RWPE2 (cell line): ENCODE measurements at regions not wholly inside any gene's neighbourhood (a gene's known extent, or its start where the extent isn't known, plus 50 kb on each side); places are given as distances from the start of the nearest gene placed in this dataset.

Experiments used
- ATAC-seq: fragments of 200-7000 bp; cut with Tn5 transposase; 3 replicates; pipeline ENCODE4 v1.9.1; 2021; ENCODE audit warnings: low read depth
- DNase-seq: peaks from one replicate; pipeline ENCODE4 v3.0.0-alpha.2; 2020; ENCODE audit warnings: low spot score
- H3K27ac ChIP-seq: fragments of 450-650 bp; 2 replicates; pipeline ENCODE4 v1.5.1; 2017; ENCODE audit warnings: mild to moderate bottlenecking; ENCODE audit not compliant: poor library complexity, severe bottlenecking
- H3K27me3 ChIP-seq: fragments of 250-450 bp; sonication (Bioruptor Pico); 2 replicates; pipeline ENCODE4 v1.5.1; 2021; ENCODE audit warnings: mild to moderate bottlenecking, moderate library complexity; ENCODE audit not compliant: insufficient read depth, poor library complexity, severe bottlenecking
- H3K36me3 ChIP-seq: fragments of 250-450 bp; sonication (Bioruptor Pico); 2 replicates; pipeline ENCODE4 v1.5.1; 2020; ENCODE audit warnings: low read depth, mild to moderate bottlenecking, moderate library complexity
- H3K4me1 ChIP-seq: fragments of 250-450 bp; sonication (Bioruptor Pico); 2 replicates; pipeline ENCODE4 v1.5.1; 2021; ENCODE audit warnings: mild to moderate bottlenecking, moderate library complexity; ENCODE audit not compliant: insufficient read depth, poor library complexity, severe bottlenecking
- H3K4me3 ChIP-seq: fragments of 250-450 bp; sonication (Bioruptor Pico); 2 replicates; pipeline ENCODE4 v1.5.1; 2021; ENCODE audit warnings: mild to moderate bottlenecking, moderate library complexity; ENCODE audit not compliant: severe bottlenecking
- H3K9me3 ChIP-seq: fragments of 250-450 bp; sonication (Bioruptor Pico); 2 replicates; pipeline ENCODE4 v1.5.1; 2021; ENCODE audit warnings: mild to moderate bottlenecking, moderate library complexity; ENCODE audit not compliant: severe bottlenecking
- CTCF ChIP-seq: fragments of 450-650 bp; IDR thresholded peaks from one replicate; pipeline ENCODE4 v1.5.1; 2017; ENCODE audit warnings: mild to moderate bottlenecking, moderate library complexity; ENCODE audit not compliant: poor library complexity, severe bottlenecking

GRCh38 chr2:126029316-126029715 lies 626.6 kb upstream of the GYPC start:
- H3K9me3 ChIP-seq: no peaks in the 10 kb centered on the region
- H3K27ac ChIP-seq: no peak overlapping the region
- H3K27me3 ChIP-seq: no peaks in the 10 kb centered on the region
- no peaks in the 10 kb centered on the region for H3K4me1 ChIP-seq
- H3K4me3 ChIP-seq: no peak overlapping the region
- H3K36me3 ChIP-seq: no peaks in the 10 kb centered on the region
- DNase-seq: no peak
- TF ChIP-seq CTCF: no peak
- ATAC-seq: no peak

GRCh38 chr2:126038861-126039260 lies 617.1 kb upstream of the GYPC start:
- Histone ChIP-seq H3K36me3 (no peaks in the 10 kb centered on the region), H3K9me3 (no peaks in the 10 kb centered on the region), H3K4me1 (no peaks in the 10 kb centered on the region), H3K27ac (no peak overlapping the region), H3K4me3 (no peak overlapping the region), H3K27me3 (no peaks in the 10 kb centered on the region)
- DNase-seq (no peak), ATAC-seq (no peak)
- TF ChIP-seq CTCF: no peak

GRCh38 chr2:126041391-126042047 lies 614.4 kb upstream of the GYPC start:
- TF ChIP-seq CTCF: no peak
- no peaks in the 10 kb centered on the region for H3K36me3 ChIP-seq
- H3K9me3 ChIP-seq: no peaks in the 10 kb centered on the region
- no peak overlapping the region for H3K4me3 ChIP-seq
- H3K4me1 ChIP-seq: no peaks in the 10 kb centered on the region
- H3K27ac ChIP-seq: no peak overlapping the region
- DNase-seq (no peak), ATAC-seq (no peak)
- no peaks in the 10 kb centered on the region for H3K27me3 ChIP-seq

GRCh38 chr2:126042089-126042488 lies 613.9 kb upstream of the GYPC start:
- Histone ChIP-seq H3K4me1 (no peaks in the 10 kb centered on the region), H3K9me3 (no peaks in the 10 kb centered on the region), H3K4me3 (no peak overlapping the region), H3K27ac (no peak overlapping the region), H3K27me3 (no peaks in the 10 kb centered on the region), H3K36me3 (no peaks in the 10 kb centered on the region)
- DNase-seq (no peak), ATAC-seq (no peak)
- TF ChIP-seq CTCF: no peak

GRCh38 chr2:126048719-126049118 lies 607.2 kb upstream of the GYPC start:
- Histone ChIP-seq H3K9me3 (no peaks in the 10 kb centered on the region), H3K36me3 (no peaks in the 10 kb centered on the region), H3K27me3 (no peaks in the 10 kb centered on the region), H3K4me3 (no peak overlapping the region), H3K4me1 (no peaks in the 10 kb centered on the region), H3K27ac (no peak overlapping the region)
- no peak for DNase-seq
- no peak for TF ChIP-seq CTCF
- no peak for ATAC-seq
